Right lobe of liver (tissue), 6 donors: ENCODE measurements at regions not wholly inside any gene's neighbourhood (a gene's known extent, or its start where the extent isn't known, plus 50 kb on each side); places are given as distances from the start of the nearest gene placed in this dataset.
A peak's percentile ranks its signal among the peaks of the same experiment; 100 is the strongest.

Experiments used
- ATAC-seq, 4 donors: fragments of 200-7000 bp; cut with Tn5 transposase; one replicate each; pipeline ENCODE4 v1.9.1; 2020; ENCODE audit warnings: mild to moderate bottlenecking in 4 of 4, moderate library complexity in 4 of 4
- DNase-seq, 3 donors: peaks; one replicate each; pipeline ENCODE4 v3.0.0-alpha.2; 2020
- H3K27ac ChIP-seq, 3 donors: fragments of 200-600 bp; one replicate each; pipeline ENCODE4 v1.8.0; 2022
- H3K27me3 ChIP-seq, 2 donors: fragments of 200-600 bp; one replicate each; pipeline ENCODE4 v1.8.0; 2022
- H3K36me3 ChIP-seq, 4 donors: fragments of 200-600 bp; sonication (generic) in 1 of 4; one replicate each; pipeline versions ENCODE4 v1.5.1 to v1.8.0; 2017 to 2022; ENCODE audit warnings: control low read depth in 1 of 4
- H3K4me1 ChIP-seq, 4 donors: fragments of 200-600 bp; sonication (generic) in 1 of 4; one replicate each; pipeline versions ENCODE4 v1.5.1 to v1.8.0; 2017 to 2022; ENCODE audit warnings: control low read depth in 1 of 4
- H3K4me3 ChIP-seq, 3 donors: fragments of 200-600 bp; one replicate each; pipeline ENCODE4 v1.8.0; 2022
- H3K9me3 ChIP-seq, 4 donors: fragments of 200-600 bp; sonication (generic) in 1 of 4; one replicate each; pipeline versions ENCODE4 v1.5.1 to v1.8.0; 2017 to 2022; ENCODE audit warnings: control low read depth in 1 of 4
- CTCF ChIP-seq, 4 donors: fragments of 200-600 bp in 3 of 4; fragments of 450-650 bp in 1 of 4; IDR thresholded peaks; one replicate each; pipeline versions ENCODE4 v1.5.1 to v1.8.0; 2016 to 2022; ENCODE audit warnings: antibody characterized with exemption in 4 of 4, mild to moderate bottlenecking in 2 of 4
- POLR2A ChIP-seq: fragments of 450-650 bp; IDR thresholded peaks from one replicate; pipeline ENCODE4 v1.6.1; 2017; ENCODE audit warnings: antibody characterized with exemption, mild to moderate bottlenecking
- WGBS: methylation state at CpG from one replicate; pipeline ENCODE4 v1.1.6; 2018; ENCODE audit warnings: low coverage, low lambda C conversion rate; ENCODE audit not compliant: insufficient coverage; ENCODE audit errors: missing lambda C conversion rate; 5-methylcytosine and 5-hydroxymethylcytosine counted together
- intact Hi-C, 2 donors: fragments of 100-400 bp; cut with DNase I; formaldehyde crosslinking; loops; one replicate each; pipeline versions ENCODE4 v1.11.2 to v1.14.1; 2022
- small RNA-seq, 2 experiments: library from RNA; depleted of rRNA; stranded (forward); fragments of <200 nt; gene quantifications; one replicate each; pipeline ENCODE3, GENCODE V24; 2016
- donor health status: DM: no; HTN: yes; CAD: no.
- donor health status: DM: no; HTN: no; CAD: no.
- donor health status: DM: no; HTN: no; CAD: no.
- donor health status: DM: no; HTN: yes; CAD: no.
- donor health status: DM: no; HTN: yes; CAD: no.

GRCh38 chr5:25851301-25851700, 1187.1 kb downstream of the CDH9 start:
- no peak for TF ChIP-seq CTCF (IDR thresholded peaks at IDR 0.05)
- TF ChIP-seq POLR2A, result no peak
- H3K27me3 ChIP-seq, result no peaks in the 10 kb centered on the region
- H3K27ac ChIP-seq, result no peak overlapping the region
- peaks cover 0 to 4% (median 0%) of the 10 kb centered on the region in 4 donors for H3K4me1 ChIP-seq
- no peaks in the 10 kb centered on the region for H3K36me3 ChIP-seq
- no peaks in the 10 kb centered on the region for H3K9me3 ChIP-seq
- intact Hi-C loops, result no loop called here
- no peak overlapping the region for H3K4me3 ChIP-seq
- DNase-seq (no peak), ATAC-seq (peak in 1 of 4 donors; percentile 27)
- WGBS, result 71% methylated on average over 5 of the region's 9 CpGs

- 74% methylated on average over 5 of the region's 5 CpGs for WGBS
- ATAC-seq (no peak), DNase-seq (no peak)
- intact Hi-C loops, result no loop called here
- no peaks in the 10 kb centered on the region for H3K9me3 ChIP-seq
- H3K27me3 ChIP-seq, result no peaks in the 10 kb centered on the region
- no peak overlapping the region for H3K27ac ChIP-seq
- TF ChIP-seq POLR2A (no peak), CTCF (IDR thresholded peaks at IDR 0.05) (no peak)
- H3K4me3 ChIP-seq, result no peak overlapping the region
- peaks cover 0 to 4% (median 0%) of the 10 kb centered on the region in 4 donors for H3K4me1 ChIP-seq
- no peaks in the 10 kb centered on the region for H3K36me3 ChIP-seq
Observed at GRCh38 chr5:25850581-25850980, 1187.8 kb downstream of the CDH9 start.

- intact Hi-C loops, result no loop called here
- Histone ChIP-seq H3K36me3 (no peaks in the 10 kb centered on the region), H3K9me3 (no peaks in the 10 kb centered on the region), H3K4me3 (no peak overlapping the region), H3K27ac (peak overlapping the region in 1 of 3 donors; percentile 24), H3K27me3 (no peaks in the 10 kb centered on the region), H3K4me1 (peaks cover 0 to 4% (median 0%) of the 10 kb centered on the region in 4 donors)
- ATAC-seq (peak; percentile 77 to 87 (median 81)), DNase-seq (no peak)
- 25% methylated on average over 2 of the region's 2 CpGs for WGBS
- no peak for TF ChIP-seq CTCF (IDR thresholded peaks at IDR 0.05)
- no peak for TF ChIP-seq POLR2A
Observed at GRCh38 chr5:25849270-25849669, 1189.1 kb downstream of the CDH9 start.

- ATAC-seq, result peak in 1 of 4 donors; percentile 20
Observed at GRCh38 chr5:25823330-25823873, 1178.6 kb upstream of the CDH10 start.

More at GRCh38 chr5:25823330-25823873, 1178.6 kb upstream of the CDH10 start:
- 79% methylated on average over 2 of the region's 22 CpGs for WGBS
- H3K4me3 ChIP-seq, result no peak overlapping the region
- H3K9me3 ChIP-seq, result no peaks in the 10 kb centered on the region
- H3K27ac ChIP-seq, result no peak overlapping the region
- no peaks in the 10 kb centered on the region for H3K27me3 ChIP-seq
- TF ChIP-seq CTCF (IDR thresholded peaks at IDR 0.05), result no peak
- TF ChIP-seq POLR2A, result no peak
- no peaks in the 10 kb centered on the region for H3K36me3 ChIP-seq
- DNase-seq, result no peak
- no peaks in the 10 kb centered on the region for H3K4me1 ChIP-seq
- intact Hi-C loops, result no loop called here

Small RNA genes in the stretch of these regions (small RNA-seq; reads per million reads assigned to genes)
- gene AC113347.2 (0 reads per million in 2 experiments), gene AC113347.3 (0 to 0.10 reads per million in 2 experiments), gene RNU4-43P (0 reads per million in 2 experiments)
